ENCODE measurements at regions not wholly inside any gene's neighbourhood (a gene's known extent, or its start where the extent isn't known, plus 50 kb on each side); places are given as distances from the start of the nearest gene placed in this dataset.

- no CpG with 5 or more reads among the region's 2 CpGs for WGBS (ENCODE audit: insufficient coverage)
- no peaks in the 10 kb centered on the region for H3K4me1 ChIP-seq (ENCODE audit: control insufficient read depth in 1 of 2, insufficient read depth in 2 of 2, low read length in 2 of 2)
- intact Hi-C loops (cut with micrococcal nuclease) = no loop called here
- H3K4me1 Mint-ChIP-seq = no peaks in the 10 kb centered on the region
- H3K4me2 ChIP-seq (replicated peaks; ENCODE audit: extremely low read depth, low read length, poor library complexity, severe bottlenecking) = no peak overlapping the region
- TF ChIP-seq, protein P1, sequence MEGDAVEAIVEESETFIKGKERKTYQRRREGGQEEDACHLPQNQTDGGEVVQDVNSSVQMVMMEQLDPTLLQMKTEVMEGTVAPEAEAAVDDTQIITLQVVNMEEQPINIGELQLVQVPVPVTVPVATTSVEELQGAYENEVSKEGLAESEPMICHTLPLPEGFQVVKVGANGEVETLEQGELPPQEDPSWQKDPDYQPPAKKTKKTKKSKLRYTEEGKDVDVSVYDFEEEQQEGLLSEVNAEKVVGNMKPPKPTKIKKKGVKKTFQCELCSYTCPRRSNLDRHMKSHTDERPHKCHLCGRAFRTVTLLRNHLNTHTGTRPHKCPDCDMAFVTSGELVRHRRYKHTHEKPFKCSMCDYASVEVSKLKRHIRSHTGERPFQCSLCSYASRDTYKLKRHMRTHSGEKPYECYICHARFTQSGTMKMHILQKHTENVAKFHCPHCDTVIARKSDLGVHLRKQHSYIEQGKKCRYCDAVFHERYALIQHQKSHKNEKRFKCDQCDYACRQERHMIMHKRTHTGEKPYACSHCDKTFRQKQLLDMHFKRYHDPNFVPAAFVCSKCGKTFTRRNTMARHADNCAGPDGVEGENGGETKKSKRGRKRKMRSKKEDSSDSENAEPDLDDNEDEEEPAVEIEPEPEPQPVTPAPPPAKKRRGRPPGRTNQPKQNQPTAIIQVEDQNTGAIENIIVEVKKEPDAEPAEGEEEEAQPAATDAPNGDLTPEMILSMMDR (IDR thresholded peaks at IDR 0.05) = no peak
- no peak overlapping the region for H3K9ac ChIP-seq (ENCODE audit: insufficient read depth, low read length, poor library complexity, severe bottlenecking)
- no peaks in the 10 kb centered on the region for H3K79me2 ChIP-seq (ENCODE audit: insufficient read depth, low read length)
- no peak overlapping the region for H3K4me3 Mint-ChIP-seq
- no peaks in the 10 kb centered on the region for H3K36me3 ChIP-seq (replicated peaks in 1 of 2; ENCODE audit: control insufficient read depth in 1 of 2, insufficient read depth in 2 of 2, low read length in 2 of 2)
- H2AFZ ChIP-seq (ENCODE audit: insufficient read depth, low read depth, low read length, poor library complexity, severe bottlenecking) = no peak overlapping the region
- H3K36me3 Mint-ChIP-seq = no peaks in the 10 kb centered on the region
- no peak for DNase-seq
- no peaks in the 10 kb centered on the region for H3K27me3 ChIP-seq (ENCODE audit: control insufficient read depth in 2 of 2, insufficient read depth in 2 of 2, low read length in 2 of 2)
- no peaks in the 10 kb centered on the region for H3K9me3 ChIP-seq (replicated peaks in 1 of 2; ENCODE audit: control insufficient read depth in 1 of 2, insufficient read depth in 1 of 2, low read length in 2 of 2)
- no peaks in the 10 kb centered on the region for H4K20me1 ChIP-seq (ENCODE audit: insufficient read depth, low read length)
- H3K27ac ChIP-seq (ENCODE audit: low read depth in 1 of 2, low read length in 2 of 2) = no peak overlapping the region
- no peak overlapping the region for H3K4me3 ChIP-seq (replicated peaks in 1 of 3; ENCODE audit: low read depth in 2 of 3, low read length in 3 of 3)
- peaks cover 0 to 11% (median 4%) of the 10 kb centered on the region in 7 donors for H3K9me3 Mint-ChIP-seq
- H3K27me3 Mint-ChIP-seq (ENCODE audit: low read depth in 3 of 3) = no peaks in the 10 kb centered on the region
- H3K27ac Mint-ChIP-seq = no peak overlapping the region
Measured at GRCh38 chr21:27149034-27149433, 182.1 kb upstream of the ADAMTS5 start.

- Mint-ChIP-seq H3K4me3 (no peak overlapping the region), H3K27me3 (ENCODE audit: low read depth in 3 of 3) (no peaks in the 10 kb centered on the region), H3K4me1 (no peaks in the 10 kb centered on the region), H3K27ac (no peak overlapping the region), H3K9me3 (peaks cover 2 to 19% (median 7%) of the 10 kb centered on the region in 7 donors), H3K36me3 (no peaks in the 10 kb centered on the region)
- Histone ChIP-seq H3K4me3 (replicated peaks in 1 of 3; ENCODE audit: low read depth in 2 of 3, low read length in 3 of 3) (no peak overlapping the region), H3K36me3 (replicated peaks in 1 of 2; ENCODE audit: control insufficient read depth in 1 of 2, insufficient read depth in 2 of 2, low read length in 2 of 2) (no peaks in the 10 kb centered on the region), H2AFZ (ENCODE audit: insufficient read depth, low read depth, low read length, poor library complexity, severe bottlenecking) (no peak overlapping the region), H3K79me2 (ENCODE audit: insufficient read depth, low read length) (no peaks in the 10 kb centered on the region), H3K27me3 (ENCODE audit: control insufficient read depth in 2 of 2, insufficient read depth in 2 of 2, low read length in 2 of 2) (no peaks in the 10 kb centered on the region), H3K9ac (ENCODE audit: insufficient read depth, low read length, poor library complexity, severe bottlenecking) (no peak overlapping the region), H3K27ac (ENCODE audit: low read depth in 1 of 2, low read length in 2 of 2) (no peak overlapping the region), H3K4me2 (replicated peaks; ENCODE audit: extremely low read depth, low read length, poor library complexity, severe bottlenecking) (no peak overlapping the region), H3K4me1 (ENCODE audit: control insufficient read depth in 1 of 2, insufficient read depth in 2 of 2, low read length in 2 of 2) (no peaks in the 10 kb centered on the region), H3K9me3 (replicated peaks in 1 of 2; ENCODE audit: control insufficient read depth in 1 of 2, insufficient read depth in 1 of 2, low read length in 2 of 2) (peaks cover 0 to 9% of the 10 kb centered on the region in 2 donors), H4K20me1 (ENCODE audit: insufficient read depth, low read length) (no peaks in the 10 kb centered on the region)
- intact Hi-C loops (cut with micrococcal nuclease) = no loop called here
- TF ChIP-seq, protein P1 (IDR thresholded peaks at IDR 0.05) = no peak
- DNase-seq = no peak
- no CpG with 5 or more reads among the region's 1 CpG for whole genome bisulfite sequencing (ENCODE audit: insufficient coverage)
Measured at GRCh38 chr21:27146268-27146667, 179.4 kb upstream of the ADAMTS5 start.
